MCF 10A (cell line): ENCODE measurements at regions not wholly inside any gene's neighbourhood (a gene's known extent, or its start where the extent isn't known, plus 50 kb on each side); places are given as distances from the start of the nearest gene placed in this dataset.

Experiments
- BruUV-seq: library from RNA; stranded (reverse); fragments of 400-500 nt; replicated peaks from 2 replicates; lab custom pipeline; 2021; lab: Mats Ljungman, UMichigan
- CTCF ChIA-PET: fragments of 300-600 bp; sonication (Branson Sonifier 250); formaldehyde crosslinking; extraction: SDS; loops from one replicate; lab custom pipeline; 2021; ENCODE audit warnings: antibody characterized with exemption, inconsistent platforms; lab: Yijun Ruan, JAX
- POLR2A ChIA-PET: fragments of 300-600, 350-650 bp; sonication (Branson Sonifier 250); formaldehyde crosslinking; extraction: SDS; loops from one replicate; lab custom pipeline; 2020; ENCODE audit warnings: antibody characterized with exemption, inconsistent platforms; lab: Yijun Ruan, JAX
- DNase-seq: peaks from one replicate; pipeline ENCODE4 v3.0.0-alpha.2; 2018; ENCODE audit not compliant: unreplicated experiment
- H3K27ac Mint-ChIP-seq: one replicate; pipeline ENCODE4 v1.8.0; 2022; ENCODE audit warnings: mild to moderate bottlenecking, low read depth, mixed read lengths; ENCODE audit not compliant: unreplicated experiment
- H3K27me3 Mint-ChIP-seq: one replicate; pipeline ENCODE4 v1.8.0; 2022; ENCODE audit warnings: mixed read lengths; ENCODE audit not compliant: insufficient read depth, unreplicated experiment
- H3K36me3 Mint-ChIP-seq: one replicate; pipeline ENCODE4 v1.8.0; 2022; ENCODE audit warnings: mild to moderate bottlenecking, moderate library complexity, mixed read lengths; ENCODE audit not compliant: insufficient read depth, unreplicated experiment
- H3K4me1 Mint-ChIP-seq: one replicate; pipeline ENCODE4 v1.8.0; 2022; ENCODE audit warnings: mixed read lengths; ENCODE audit not compliant: insufficient read depth, unreplicated experiment
- H3K4me3 Mint-ChIP-seq: one replicate; pipeline ENCODE4 v1.8.0; 2022; ENCODE audit warnings: mild to moderate bottlenecking, moderate library complexity, mixed read lengths; ENCODE audit not compliant: unreplicated experiment
- H3K9me3 Mint-ChIP-seq: one replicate; pipeline ENCODE4 v1.8.0; 2022; ENCODE audit warnings: mixed read lengths; ENCODE audit not compliant: unreplicated experiment
- intact Hi-C: fragments of 100-400 bp; cut with micrococcal nuclease; formaldehyde crosslinking; loops from 2 replicates; pipeline ENCODE4 v1.14.1; 2022
- TF ChIP-seq, protein P1 (sequence below): fragments of 200-600 bp; IDR thresholded peaks from one replicate; pipeline ENCODE4 v1.8.0; 2022; ENCODE audit warnings: antibody characterized with exemption, mild to moderate bottlenecking; ENCODE audit not compliant: unreplicated experiment

DNA sequence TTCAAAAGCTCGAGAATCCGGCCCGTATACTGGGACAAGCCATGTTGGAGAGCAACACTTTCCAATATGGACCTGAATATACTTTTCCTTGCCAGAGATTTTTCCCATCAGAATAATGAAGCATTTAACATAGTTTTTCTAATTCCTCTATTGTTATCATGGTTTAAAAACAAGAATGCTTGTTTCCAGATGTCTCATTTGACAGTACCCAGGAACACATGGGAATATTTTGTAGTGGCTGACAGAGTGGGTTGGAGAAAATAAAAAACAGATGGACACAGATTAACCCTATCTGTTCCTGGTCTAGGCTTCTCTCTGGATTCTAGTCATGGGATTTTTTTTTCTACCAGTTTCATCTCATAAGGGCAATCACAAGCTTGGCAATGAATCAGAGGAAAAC, 164.8 kb upstream of the CEP162 start:
- TF ChIP-seq, protein P1, sequence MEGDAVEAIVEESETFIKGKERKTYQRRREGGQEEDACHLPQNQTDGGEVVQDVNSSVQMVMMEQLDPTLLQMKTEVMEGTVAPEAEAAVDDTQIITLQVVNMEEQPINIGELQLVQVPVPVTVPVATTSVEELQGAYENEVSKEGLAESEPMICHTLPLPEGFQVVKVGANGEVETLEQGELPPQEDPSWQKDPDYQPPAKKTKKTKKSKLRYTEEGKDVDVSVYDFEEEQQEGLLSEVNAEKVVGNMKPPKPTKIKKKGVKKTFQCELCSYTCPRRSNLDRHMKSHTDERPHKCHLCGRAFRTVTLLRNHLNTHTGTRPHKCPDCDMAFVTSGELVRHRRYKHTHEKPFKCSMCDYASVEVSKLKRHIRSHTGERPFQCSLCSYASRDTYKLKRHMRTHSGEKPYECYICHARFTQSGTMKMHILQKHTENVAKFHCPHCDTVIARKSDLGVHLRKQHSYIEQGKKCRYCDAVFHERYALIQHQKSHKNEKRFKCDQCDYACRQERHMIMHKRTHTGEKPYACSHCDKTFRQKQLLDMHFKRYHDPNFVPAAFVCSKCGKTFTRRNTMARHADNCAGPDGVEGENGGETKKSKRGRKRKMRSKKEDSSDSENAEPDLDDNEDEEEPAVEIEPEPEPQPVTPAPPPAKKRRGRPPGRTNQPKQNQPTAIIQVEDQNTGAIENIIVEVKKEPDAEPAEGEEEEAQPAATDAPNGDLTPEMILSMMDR = no peak
- Mint-ChIP-seq H3K4me1 (no peaks in the 10 kb centered on the region), H3K4me3 (no peak overlapping the region), H3K36me3 (no peaks in the 10 kb centered on the region), H3K9me3 (peaks cover 17% of the 10 kb centered on the region), H3K27me3 (no peaks in the 10 kb centered on the region), H3K27ac (no peak overlapping the region)
- BruUV-seq = no TSS peak
- intact Hi-C loops = no loop called here
- no peak for DNase-seq
- ChIA-PET CTCF (no interaction called here), POLR2A (no interaction called here)

GRCh38 chr6:84390851-84391250, 163.4 kb upstream of the CEP162 start:
- DNase-seq = no peak
- intact Hi-C loops = no loop called here
- POLR2A ChIA-PET = no interaction called here
- H3K4me3 Mint-ChIP-seq = no peak overlapping the region
- peaks cover 19% of the 10 kb centered on the region for H3K9me3 Mint-ChIP-seq
- no peak overlapping the region for H3K27ac Mint-ChIP-seq
- H3K4me1 Mint-ChIP-seq = no peaks in the 10 kb centered on the region
- TF ChIP-seq, protein P1 = no peak
- H3K36me3 Mint-ChIP-seq = no peaks in the 10 kb centered on the region
- CTCF ChIA-PET = no interaction called here
- H3K27me3 Mint-ChIP-seq = no peaks in the 10 kb centered on the region
- no TSS peak for BruUV-seq

GRCh38 chr6:84390334-84390733, 162.9 kb upstream of the CEP162 start:
- BruUV-seq = no TSS peak
- intact Hi-C loops = no loop called here
- Mint-ChIP-seq H3K27me3 (no peaks in the 10 kb centered on the region), H3K27ac (no peak overlapping the region), H3K4me1 (no peaks in the 10 kb centered on the region), H3K9me3 (peaks cover 19% of the 10 kb centered on the region), H3K36me3 (no peaks in the 10 kb centered on the region), H3K4me3 (no peak overlapping the region)
- no peak for DNase-seq
- ChIA-PET POLR2A (no interaction called here), CTCF (no interaction called here)
- TF ChIP-seq, protein P1 = no peak

DNA sequence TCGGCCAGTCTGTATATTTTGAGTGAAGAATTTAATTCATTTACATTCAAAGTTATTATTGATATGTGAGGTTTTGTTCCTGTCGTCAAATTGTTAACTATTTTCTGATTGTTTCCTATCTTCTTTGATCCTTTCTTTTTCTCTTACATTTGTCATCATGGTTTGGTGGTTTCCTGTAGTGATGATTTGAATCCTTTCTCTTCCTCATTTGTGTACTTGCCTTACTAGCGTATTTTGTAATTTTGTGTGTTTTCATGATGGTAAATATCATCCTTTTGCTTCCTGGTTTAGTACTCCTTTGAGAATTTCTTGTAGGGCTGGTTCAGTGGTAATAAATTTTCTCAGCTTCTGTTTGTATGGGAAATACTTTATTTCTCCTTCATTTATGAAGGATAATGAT, 151.7 kb upstream of the CEP162 start:
- CTCF ChIA-PET = interaction anchor here (0.8 kb wide), 1 partner anchor 38 kb away, joined by 3 read pairs; no protein-coding TSS in a partner anchor
- Mint-ChIP-seq H3K4me1 (no peaks in the 10 kb centered on the region), H3K9me3 (peaks cover 8% of the 10 kb centered on the region), H3K36me3 (no peaks in the 10 kb centered on the region), H3K27ac (no peak overlapping the region), H3K4me3 (no peak overlapping the region), H3K27me3 (no peaks in the 10 kb centered on the region)
- BruUV-seq = no TSS peak
- intact Hi-C loops = no loop called here
- TF ChIP-seq, protein P1 = no peak
- DNase-seq = no peak
- POLR2A ChIA-PET = no interaction called here
